ENCODE measurements at regions not wholly inside any gene's neighbourhood (a gene's known extent, or its start where the extent isn't known, plus 50 kb on each side); places are given as distances from the start of the nearest gene placed in this dataset.

GRCh38 chr21:32900814-32901213 lies 124.9 kb upstream of the OLIG2 start:
- H3K27ac ChIP-seq, result no peak overlapping the region
- 86% methylated on average over 4 of the region's 4 CpGs for WGBS
- no peak for DNase-seq (ENCODE audit: low spot score in 2 of 2)
- no peak for TF ChIP-seq EP300 (IDR thresholded peaks at IDR 0.05)
- no peak for TF ChIP-seq POLR2A (IDR thresholded peaks at IDR 0.05)
- no peak for TF ChIP-seq POLR2AphosphoS5 (IDR thresholded peaks at IDR 0.05)
- no peak for TF ChIP-seq CTCF (IDR thresholded peaks at IDR 0.05)
- no peaks in the 10 kb centered on the region for H3K36me3 ChIP-seq
- H3K27me3 ChIP-seq, result no peaks in the 10 kb centered on the region
- no peak overlapping the region for H3K4me3 ChIP-seq
- no peaks in the 10 kb centered on the region for H3K9me3 ChIP-seq
- no peaks in the 10 kb centered on the region for H3K4me1 ChIP-seq

GRCh38 chr21:32907521-32907920 lies 118.2 kb upstream of the OLIG2 start:
- DNase-seq (ENCODE audit: low spot score in 2 of 2), result no peak
- H3K4me3 ChIP-seq, result no peak overlapping the region
- 64% methylated on average over 3 of the region's 3 CpGs for WGBS
- no peaks in the 10 kb centered on the region for H3K4me1 ChIP-seq
- H3K9me3 ChIP-seq, result no peaks in the 10 kb centered on the region
- H3K27me3 ChIP-seq, result no peaks in the 10 kb centered on the region
- no peak overlapping the region for H3K27ac ChIP-seq
- TF ChIP-seq POLR2AphosphoS5 (IDR thresholded peaks at IDR 0.05), result no peak
- no peak for TF ChIP-seq EP300 (IDR thresholded peaks at IDR 0.05)
- TF ChIP-seq CTCF (IDR thresholded peaks at IDR 0.05), result no peak
- no peak for TF ChIP-seq POLR2A (IDR thresholded peaks at IDR 0.05)
- no peaks in the 10 kb centered on the region for H3K36me3 ChIP-seq

- H3K4me1 ChIP-seq, result no peaks in the 10 kb centered on the region
- DNase-seq (ENCODE audit: low spot score in 2 of 2), result no peak
- TF ChIP-seq POLR2A (IDR thresholded peaks at IDR 0.05), result no peak
- TF ChIP-seq CTCF (IDR thresholded peaks at IDR 0.05), result no peak
- 71% methylated on average over 3 of the region's 3 CpGs for WGBS
- no peak overlapping the region for H3K4me3 ChIP-seq
- H3K9me3 ChIP-seq, result no peaks in the 10 kb centered on the region
- no peaks in the 10 kb centered on the region for H3K36me3 ChIP-seq
- no peaks in the 10 kb centered on the region for H3K27me3 ChIP-seq
- H3K27ac ChIP-seq, result no peak overlapping the region
Observed at GRCh38 chr21:32908534-32908933, 117.2 kb upstream of the OLIG2 start.

GRCh38 chr21:32909393-32909792 lies 116.3 kb upstream of the OLIG2 start:
- WGBS, result 76% methylated on average over 5 of the region's 5 CpGs
- no peaks in the 10 kb centered on the region for H3K27me3 ChIP-seq
- no peak overlapping the region for H3K27ac ChIP-seq
- TF ChIP-seq POLR2A (IDR thresholded peaks at IDR 0.05), result no peak
- TF ChIP-seq EP300 (IDR thresholded peaks at IDR 0.05), result no peak
- H3K4me3 ChIP-seq, result no peak overlapping the region
- no peaks in the 10 kb centered on the region for H3K9me3 ChIP-seq
- H3K4me1 ChIP-seq, result no peaks in the 10 kb centered on the region
- DNase-seq (ENCODE audit: low spot score in 2 of 2), result no peak
- H3K36me3 ChIP-seq, result no peaks in the 10 kb centered on the region

GRCh38 chr21:32914424-32915039 lies 111.2 kb upstream of the OLIG2 start:
- WGBS, result 52% methylated on average over 3 of the region's 3 CpGs
- Histone ChIP-seq H3K4me3 (no peak overlapping the region), H3K36me3 (no peaks in the 10 kb centered on the region), H3K27me3 (no peaks in the 10 kb centered on the region), H3K27ac (no peak overlapping the region), H3K9me3 (no peaks in the 10 kb centered on the region), H3K4me1 (no peaks in the 10 kb centered on the region)
- TF ChIP-seq EP300 (IDR thresholded peaks at IDR 0.05) (no peak), CTCF (IDR thresholded peaks at IDR 0.05) (no peak), POLR2AphosphoS5 (IDR thresholded peaks at IDR 0.05) (no peak), POLR2A (IDR thresholded peaks at IDR 0.05) (no peak)
- DNase-seq (ENCODE audit: low spot score in 2 of 2), result no peak

- TF ChIP-seq CTCF (IDR thresholded peaks at IDR 0.05) (no peak), POLR2A (IDR thresholded peaks at IDR 0.05) (no peak), POLR2AphosphoS5 (IDR thresholded peaks at IDR 0.05) (no peak), EP300 (IDR thresholded peaks at IDR 0.05) (no peak)
- Histone ChIP-seq H3K4me3 (no peak overlapping the region), H3K27ac (no peak overlapping the region), H3K4me1 (no peaks in the 10 kb centered on the region), H3K36me3 (no peaks in the 10 kb centered on the region), H3K9me3 (no peaks in the 10 kb centered on the region), H3K27me3 (no peaks in the 10 kb centered on the region)
- DNase-seq (ENCODE audit: low spot score in 2 of 2), result no peak
- 75% methylated on average over 1 of the region's 1 CpG for WGBS
Observed at GRCh38 chr21:32915099-32915498, 110.6 kb upstream of the OLIG2 start.

Data from suprapubic skin (tissue), 4 donors.